Glutamatergic neuron (in vitro differentiated cells): ENCODE measurements at regions not wholly inside any gene's neighbourhood (a gene's known extent, or its start where the extent isn't known, plus 50 kb on each side); places are given as distances from the start of the nearest gene placed in this dataset.

ENCODE experiments used
- DNase-seq: peaks from one replicate; pipeline ENCODE4 v3.0.0; 2022
- H3K27ac Mint-ChIP-seq: one replicate; pipeline ENCODE4 v1.8.0; 2020; ENCODE audit warnings: mild to moderate bottlenecking, mixed read lengths, inconsistent platforms; ENCODE audit not compliant: unreplicated experiment
- H3K27me3 Mint-ChIP-seq: one replicate; pipeline ENCODE4 v1.8.0; 2020; ENCODE audit warnings: mild to moderate bottlenecking, moderate library complexity, mixed read lengths, inconsistent platforms; ENCODE audit not compliant: unreplicated experiment
- H3K36me3 Mint-ChIP-seq: one replicate; pipeline ENCODE4 v1.8.0; 2020; ENCODE audit warnings: mild to moderate bottlenecking, mixed read lengths, inconsistent platforms; ENCODE audit not compliant: unreplicated experiment
- H3K4me1 Mint-ChIP-seq: one replicate; pipeline ENCODE4 v1.8.0; 2020; ENCODE audit warnings: mild to moderate bottlenecking, low read depth, mixed read lengths, inconsistent platforms; ENCODE audit not compliant: unreplicated experiment
- H3K4me3 Mint-ChIP-seq: one replicate; pipeline ENCODE4 v1.8.0; 2020; ENCODE audit warnings: mild to moderate bottlenecking, mixed read lengths, inconsistent platforms; ENCODE audit not compliant: unreplicated experiment
- H3K9me3 Mint-ChIP-seq: one replicate; pipeline ENCODE4 v1.8.0; 2020; ENCODE audit warnings: mild to moderate bottlenecking, moderate library complexity, mixed read lengths, inconsistent platforms; ENCODE audit not compliant: unreplicated experiment
- TF ChIP-seq, protein P1 (sequence below): fragments of 200-600 bp; sonication (generic); IDR thresholded peaks from one replicate; pipeline ENCODE4 v1.5.0; 2021; ENCODE audit not compliant: partially characterized antibody, unreplicated experiment

GRCh38 chr4:85368240-85368639 is 106.7 kb upstream of the ARHGAP24 start:
- H3K27ac Mint-ChIP-seq = no peak overlapping the region
- H3K36me3 Mint-ChIP-seq = no peaks in the 10 kb centered on the region
- TF ChIP-seq, protein P1, sequence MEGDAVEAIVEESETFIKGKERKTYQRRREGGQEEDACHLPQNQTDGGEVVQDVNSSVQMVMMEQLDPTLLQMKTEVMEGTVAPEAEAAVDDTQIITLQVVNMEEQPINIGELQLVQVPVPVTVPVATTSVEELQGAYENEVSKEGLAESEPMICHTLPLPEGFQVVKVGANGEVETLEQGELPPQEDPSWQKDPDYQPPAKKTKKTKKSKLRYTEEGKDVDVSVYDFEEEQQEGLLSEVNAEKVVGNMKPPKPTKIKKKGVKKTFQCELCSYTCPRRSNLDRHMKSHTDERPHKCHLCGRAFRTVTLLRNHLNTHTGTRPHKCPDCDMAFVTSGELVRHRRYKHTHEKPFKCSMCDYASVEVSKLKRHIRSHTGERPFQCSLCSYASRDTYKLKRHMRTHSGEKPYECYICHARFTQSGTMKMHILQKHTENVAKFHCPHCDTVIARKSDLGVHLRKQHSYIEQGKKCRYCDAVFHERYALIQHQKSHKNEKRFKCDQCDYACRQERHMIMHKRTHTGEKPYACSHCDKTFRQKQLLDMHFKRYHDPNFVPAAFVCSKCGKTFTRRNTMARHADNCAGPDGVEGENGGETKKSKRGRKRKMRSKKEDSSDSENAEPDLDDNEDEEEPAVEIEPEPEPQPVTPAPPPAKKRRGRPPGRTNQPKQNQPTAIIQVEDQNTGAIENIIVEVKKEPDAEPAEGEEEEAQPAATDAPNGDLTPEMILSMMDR = no peak
- peaks cover 1% of the 10 kb centered on the region for H3K4me1 Mint-ChIP-seq
- DNase-seq = no peak
- H3K27me3 Mint-ChIP-seq = no peaks in the 10 kb centered on the region
- peaks cover 2% of the 10 kb centered on the region for H3K9me3 Mint-ChIP-seq
- H3K4me3 Mint-ChIP-seq = no peak overlapping the region

GRCh38 chr4:85368932-85369331 is 106.0 kb upstream of the ARHGAP24 start:
- DNase-seq = no peak
- Mint-ChIP-seq H3K9me3 (peaks cover 2% of the 10 kb centered on the region), H3K27me3 (no peaks in the 10 kb centered on the region), H3K4me3 (no peak overlapping the region), H3K4me1 (peaks cover 1% of the 10 kb centered on the region), H3K36me3 (no peaks in the 10 kb centered on the region), H3K27ac (no peak overlapping the region)
- TF ChIP-seq, protein P1 = no peak

GRCh38 chr4:85369703-85370380 is 105.1 kb upstream of the ARHGAP24 start:
- H3K27me3 Mint-ChIP-seq = no peaks in the 10 kb centered on the region
- no peak for DNase-seq
- H3K36me3 Mint-ChIP-seq = no peaks in the 10 kb centered on the region
- H3K4me1 Mint-ChIP-seq = peaks cover 1% of the 10 kb centered on the region
- H3K4me3 Mint-ChIP-seq = no peak overlapping the region
- H3K27ac Mint-ChIP-seq = no peak overlapping the region
- TF ChIP-seq, protein P1 = no peak
- peaks cover 2% of the 10 kb centered on the region for H3K9me3 Mint-ChIP-seq

- Mint-ChIP-seq H3K27me3 (no peaks in the 10 kb centered on the region), H3K27ac (no peak overlapping the region), H3K9me3 (peaks cover 2% of the 10 kb centered on the region), H3K4me1 (peaks cover 1% of the 10 kb centered on the region), H3K4me3 (no peak overlapping the region), H3K36me3 (no peaks in the 10 kb centered on the region)
- DNase-seq = peak; percentile 50
- TF ChIP-seq, protein P1 = peak; percentile 69
Observed at GRCh38 chr4:85370400-85371032, 104.4 kb upstream of the ARHGAP24 start.

- no peak overlapping the region for H3K27ac Mint-ChIP-seq
Observed at GRCh38 chr4:85372966-85373365, 102.0 kb upstream of the ARHGAP24 start.

More at GRCh38 chr4:85372966-85373365, 102.0 kb upstream of the ARHGAP24 start:
- TF ChIP-seq, protein P1 = no peak
- Mint-ChIP-seq H3K4me1 (peaks cover 1% of the 10 kb centered on the region), H3K36me3 (no peaks in the 10 kb centered on the region), H3K27me3 (no peaks in the 10 kb centered on the region), H3K9me3 (peaks cover 2% of the 10 kb centered on the region), H3K4me3 (no peak overlapping the region)
- DNase-seq = no peak
